GM23248 (cell line): ENCODE measurements at regions not wholly inside any gene's neighbourhood (a gene's known extent, or its start where the extent isn't known, plus 50 kb on each side); places are given as distances from the start of the nearest gene placed in this dataset.

Experiments
- DNase-seq: peaks from one replicate; pipeline ENCODE4 v3.0.0-alpha.2; 2015
- H2AFZ ChIP-seq: fragments of 200-600 bp; sonication (generic); 2 replicates; pipeline ENCODE4 v1.6.1; 2016; ENCODE audit warnings: antibody characterized with exemption
- H3F3A ChIP-seq: fragments of 200-600 bp; sonication (generic); 2 replicates; pipeline ENCODE4 v1.6.1; 2016; ENCODE audit warnings: mild to moderate bottlenecking, antibody characterized with exemption, mixed run types; ENCODE audit not compliant: insufficient read depth
- H3K27ac ChIP-seq: fragments of 200-600 bp; sonication (generic); 2 replicates; pipeline ENCODE4 v1.5.1; 2016; ENCODE audit warnings: mild to moderate bottlenecking
- H3K27me3 ChIP-seq: fragments of 200-600 bp; sonication (generic); replicated peaks from 2 replicates; pipeline ENCODE4 v1.6.1; 2016; ENCODE audit warnings: mild to moderate bottlenecking; ENCODE audit not compliant: insufficient read depth
- H3K36me3 ChIP-seq: fragments of 200-600 bp; sonication (generic); 2 replicates; pipeline ENCODE4 v1.6.1; 2016; ENCODE audit warnings: low read depth, mild to moderate bottlenecking
- H3K4me1 ChIP-seq: fragments of 200-600 bp; sonication (generic); 2 replicates; pipeline ENCODE4 v1.6.1; 2016; ENCODE audit warnings: mild to moderate bottlenecking; ENCODE audit not compliant: insufficient read depth
- H3K4me2 ChIP-seq: fragments of 200-600 bp; sonication (generic); one replicate; pipeline ENCODE4 v1.6.1; 2016; ENCODE audit warnings: mild to moderate bottlenecking; ENCODE audit not compliant: unreplicated experiment
- H3K4me3 ChIP-seq: fragments of 200-600 bp; sonication (generic); 2 replicates; pipeline ENCODE4 v1.5.1; 2016; ENCODE audit warnings: mild to moderate bottlenecking
- H3K79me2 ChIP-seq: fragments of 200-600 bp; sonication (generic); 2 replicates; pipeline ENCODE4 v1.6.1; 2016; ENCODE audit warnings: mild to moderate bottlenecking; ENCODE audit not compliant: insufficient read depth
- H3K9ac ChIP-seq: fragments of 200-600 bp; sonication (generic); 2 replicates; pipeline ENCODE4 v1.6.1; 2016; ENCODE audit warnings: mild to moderate bottlenecking
- H3K9me2 ChIP-seq: fragments of 200-600 bp; sonication (generic); 2 replicates; pipeline ENCODE4 v1.6.1; 2016; ENCODE audit warnings: mixed run types, mild to moderate bottlenecking, moderate library complexity; ENCODE audit not compliant: insufficient read depth
- H3K9me3 ChIP-seq: fragments of 200-600 bp; sonication (generic); one replicate; pipeline ENCODE4 v1.6.1; 2017; ENCODE audit warnings: low read depth
- H4K20me1 ChIP-seq: fragments of 200-600 bp; sonication (generic); 2 replicates; pipeline ENCODE4 v1.6.0; 2016; ENCODE audit not compliant: insufficient read depth
- EZH2 ChIP-seq: fragments of 200-600 bp; sonication (generic); IDR thresholded peaks from 2 replicates; pipeline ENCODE4 v1.6.1; 2018; ENCODE audit warnings: antibody characterized with exemption, mild to moderate bottlenecking; ENCODE audit not compliant: insufficient read depth, poor library complexity, severe bottlenecking
- EZH2phosphoT487 ChIP-seq: fragments of 200-600 bp; sonication (generic); IDR thresholded peaks from 2 replicates; pipeline ENCODE4 v1.6.1; 2018; ENCODE audit warnings: antibody characterized with exemption, moderate library complexity, mild to moderate bottlenecking, low read depth; ENCODE audit not compliant: insufficient read depth
- WGBS, 2 experiments: methylation state at CpG; one replicate each; pipeline ENCODE4 v1.1.6; 2015 to 2017; ENCODE audit warnings: low lambda C conversion rate in 2 of 2, low coverage in 1 of 2; ENCODE audit errors: missing lambda C conversion rate in 2 of 2; 5-methylcytosine and 5-hydroxymethylcytosine counted together
- in situ Hi-C: fragments of 300-500 bp; cut with MboI; formaldehyde crosslinking; loops from 2 replicates; pipeline ENCODE4 v1.15.0; 2020

GRCh38 chr2:128573531-128573930, 254.9 kb upstream of the HS6ST1 start:
- Histone ChIP-seq H3F3A (no peaks in the 10 kb centered on the region), H3K9me2 (no peaks in the 10 kb centered on the region), H3K4me1 (no peaks in the 10 kb centered on the region), H2AFZ (no peak overlapping the region), H3K79me2 (no peaks in the 10 kb centered on the region), H3K4me3 (no peak overlapping the region), H3K36me3 (no peaks in the 10 kb centered on the region), H3K9ac (no peak overlapping the region), H3K9me3 (no peaks in the 10 kb centered on the region), H4K20me1 (no peaks in the 10 kb centered on the region), H3K27ac (no peak overlapping the region), H3K4me2 (no peak overlapping the region), H3K27me3 (no peaks in the 10 kb centered on the region)
- 87 to 90% methylated on average over 4 of the region's 4 CpGs for WGBS, 2 experiments
- in situ Hi-C loops = no loop called here
- DNase-seq = no peak
- TF ChIP-seq EZH2phosphoT487 = no peak
- no peak for TF ChIP-seq EZH2

GRCh38 chr2:128577141-128577930, 258.7 kb upstream of the HS6ST1 start:
- Histone ChIP-seq H3K36me3 (no peaks in the 10 kb centered on the region), H3K79me2 (no peaks in the 10 kb centered on the region), H3K27me3 (no peaks in the 10 kb centered on the region), H4K20me1 (no peaks in the 10 kb centered on the region), H3K9ac (no peak overlapping the region), H3K27ac (no peak overlapping the region), H3F3A (no peaks in the 10 kb centered on the region), H3K4me3 (no peak overlapping the region), H3K9me2 (no peaks in the 10 kb centered on the region), H3K4me1 (no peaks in the 10 kb centered on the region), H3K4me2 (no peak overlapping the region), H2AFZ (no peak overlapping the region), H3K9me3 (no peaks in the 10 kb centered on the region)
- WGBS, 2 experiments = 87 to 91% methylated on average over 7 of the region's 7 CpGs
- in situ Hi-C loops = no loop called here
- TF ChIP-seq EZH2 (no peak), EZH2phosphoT487 (no peak)
- DNase-seq = no peak

GRCh38 chr2:128578406-128579390, 260.0 kb upstream of the HS6ST1 start:
- no peak overlapping the region for H3K9ac ChIP-seq
- 78 to 82% methylated on average over 10 of the region's 10 CpGs for WGBS, 2 experiments
- H4K20me1 ChIP-seq = no peaks in the 10 kb centered on the region
- peak; percentile 27 for DNase-seq
- H2AFZ ChIP-seq = no peak overlapping the region
- H3K79me2 ChIP-seq = no peaks in the 10 kb centered on the region
- no peaks in the 10 kb centered on the region for H3K9me3 ChIP-seq
- in situ Hi-C loops = no loop called here
- H3K27me3 ChIP-seq = no peaks in the 10 kb centered on the region
- H3K9me2 ChIP-seq = no peaks in the 10 kb centered on the region
- TF ChIP-seq EZH2phosphoT487 = no peak
- no peak for TF ChIP-seq EZH2
- H3K27ac ChIP-seq = no peak overlapping the region
- no peaks in the 10 kb centered on the region for H3F3A ChIP-seq
- no peak overlapping the region for H3K4me3 ChIP-seq
- no peaks in the 10 kb centered on the region for H3K36me3 ChIP-seq
- H3K4me2 ChIP-seq = no peak overlapping the region
- peaks cover 6% of the 10 kb centered on the region for H3K4me1 ChIP-seq

- WGBS, 2 experiments = 95 to 98% methylated on average over 5 of the region's 5 CpGs
- Histone ChIP-seq H3K36me3 (no peaks in the 10 kb centered on the region), H3K4me1 (peaks cover 13% of the 10 kb centered on the region), H3K4me3 (no peak overlapping the region), H4K20me1 (no peaks in the 10 kb centered on the region), H3K9me3 (no peaks in the 10 kb centered on the region), H3K9ac (no peak overlapping the region), H3K9me2 (no peaks in the 10 kb centered on the region), H3F3A (peaks cover 8% of the 10 kb centered on the region), H3K27ac (no peak overlapping the region), H3K27me3 (no peaks in the 10 kb centered on the region), H2AFZ (no peak overlapping the region), H3K79me2 (no peaks in the 10 kb centered on the region), H3K4me2 (no peak overlapping the region)
- no peak for DNase-seq
- no peak for TF ChIP-seq EZH2
- in situ Hi-C loops = no loop called here
These were observed 261.2 kb upstream of the HS6ST1 start for GRCh38 chr2:128579825-128580224.
